ENCODE measurements at regions not wholly inside any gene's neighbourhood (a gene's known extent, or its start where the extent isn't known, plus 50 kb on each side); places are given as distances from the start of the nearest gene placed in this dataset.
"Not testable (repeated sequence)": the region's sequence is repeated elsewhere in the genome, so short reads cannot be mapped to it uniquely, and the experiment has no call there.

GRCh38 chr3:75850301-75851008, 65.1 kb upstream of the ZNF717 start:
- not testable (repeated sequence) for TF ChIP-seq EZH2 (IDR thresholded peaks at IDR 0.05; ENCODE audit: borderline replicate concordance, low read depth, low read length, severe bottlenecking)
- TF ChIP-seq, protein P1, sequence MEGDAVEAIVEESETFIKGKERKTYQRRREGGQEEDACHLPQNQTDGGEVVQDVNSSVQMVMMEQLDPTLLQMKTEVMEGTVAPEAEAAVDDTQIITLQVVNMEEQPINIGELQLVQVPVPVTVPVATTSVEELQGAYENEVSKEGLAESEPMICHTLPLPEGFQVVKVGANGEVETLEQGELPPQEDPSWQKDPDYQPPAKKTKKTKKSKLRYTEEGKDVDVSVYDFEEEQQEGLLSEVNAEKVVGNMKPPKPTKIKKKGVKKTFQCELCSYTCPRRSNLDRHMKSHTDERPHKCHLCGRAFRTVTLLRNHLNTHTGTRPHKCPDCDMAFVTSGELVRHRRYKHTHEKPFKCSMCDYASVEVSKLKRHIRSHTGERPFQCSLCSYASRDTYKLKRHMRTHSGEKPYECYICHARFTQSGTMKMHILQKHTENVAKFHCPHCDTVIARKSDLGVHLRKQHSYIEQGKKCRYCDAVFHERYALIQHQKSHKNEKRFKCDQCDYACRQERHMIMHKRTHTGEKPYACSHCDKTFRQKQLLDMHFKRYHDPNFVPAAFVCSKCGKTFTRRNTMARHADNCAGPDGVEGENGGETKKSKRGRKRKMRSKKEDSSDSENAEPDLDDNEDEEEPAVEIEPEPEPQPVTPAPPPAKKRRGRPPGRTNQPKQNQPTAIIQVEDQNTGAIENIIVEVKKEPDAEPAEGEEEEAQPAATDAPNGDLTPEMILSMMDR (IDR thresholded peaks at IDR 0.05; ENCODE audit: borderline replicate concordance, extremely low read depth, low read length, poor library complexity, severe bottlenecking), result not testable (repeated sequence)

Measured in DND-41 (cell line).